ENCODE measurements at regions not wholly inside any gene's neighbourhood (a gene's known extent, or its start where the extent isn't known, plus 50 kb on each side); places are given as distances from the start of the nearest gene placed in this dataset.
"Not testable (repeated sequence)": the region's sequence is repeated elsewhere in the genome, so short reads cannot be mapped to it uniquely, and the experiment has no call there.

DNA sequence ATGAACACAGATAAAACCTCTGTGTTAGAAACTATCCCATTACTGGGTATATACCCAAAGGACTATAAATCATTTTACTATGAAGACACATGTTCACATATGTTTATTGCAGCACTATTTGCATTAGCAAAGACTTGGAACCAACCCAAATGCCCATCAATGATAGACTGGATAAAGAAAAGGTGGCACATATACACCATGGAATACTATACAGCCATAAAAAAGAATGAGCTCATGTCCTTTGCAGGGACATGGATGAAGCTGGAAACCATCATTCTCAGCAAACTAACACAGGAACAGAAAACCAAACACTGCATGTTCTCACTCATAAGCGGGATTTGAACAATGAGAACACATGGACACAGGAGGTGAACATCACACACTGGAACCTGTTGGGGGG, 58.9 kb upstream of the BMAL1 start:
- H3K79me2 ChIP-seq (ENCODE audit: control insufficient read depth, insufficient read depth, low read length, poor library complexity); H3K36me3 ChIP-seq (ENCODE audit: control insufficient read depth in 1 of 2, insufficient read depth in 2 of 2, low read length in 2 of 2); H2AFZ ChIP-seq (ENCODE audit: insufficient read depth, low read length, poor library complexity); H3K9me3 ChIP-seq (ENCODE audit: insufficient read depth, low read depth, low read length); H3K27ac ChIP-seq (ENCODE audit: low read depth, low read length); DNase-seq; H3K4me3 ChIP-seq (ENCODE audit: low read depth, low read length); H3K9ac ChIP-seq (ENCODE audit: low read length); H3K4me2 ChIP-seq (ENCODE audit: low read length); H2BK5ac ChIP-seq (ENCODE audit: low read depth, low read length, poor library complexity); H4K91ac ChIP-seq (ENCODE audit: low read depth, low read length); H3K18ac ChIP-seq (ENCODE audit: low read length); H3K27me3 ChIP-seq (ENCODE audit: insufficient read depth, low read length); H3K14ac ChIP-seq (ENCODE audit: low read length); H4K12ac ChIP-seq (ENCODE audit: low read depth, low read length); H3K4ac ChIP-seq (ENCODE audit: low read depth, low read length); H2BK120ac ChIP-seq (ENCODE audit: insufficient read depth, low read length, poor library complexity); H4K8ac ChIP-seq (ENCODE audit: low read depth, low read length); H3K23ac ChIP-seq (ENCODE audit: low read length): not testable (repeated sequence)
- no CpG with 5 or more reads among the region's 1 CpG for WGBS (ENCODE audit: extremely low coverage, insufficient coverage, insufficient read length)
- Histone ChIP-seq H2BK12ac (ENCODE audit: low read length) (peak overlapping the region; percentile 63), H2AK5ac (ENCODE audit: low read length) (peak overlapping the region; percentile 57), H3K79me1 (ENCODE audit: low read length) (peaks cover 60% of the 10 kb centered on the region), H3K4me1 (ENCODE audit: control insufficient read depth in 1 of 2, insufficient read depth in 2 of 2, low read length in 2 of 2) (peaks cover 22 to 39% of the 10 kb centered on the region in 2 experiments)

DNA sequence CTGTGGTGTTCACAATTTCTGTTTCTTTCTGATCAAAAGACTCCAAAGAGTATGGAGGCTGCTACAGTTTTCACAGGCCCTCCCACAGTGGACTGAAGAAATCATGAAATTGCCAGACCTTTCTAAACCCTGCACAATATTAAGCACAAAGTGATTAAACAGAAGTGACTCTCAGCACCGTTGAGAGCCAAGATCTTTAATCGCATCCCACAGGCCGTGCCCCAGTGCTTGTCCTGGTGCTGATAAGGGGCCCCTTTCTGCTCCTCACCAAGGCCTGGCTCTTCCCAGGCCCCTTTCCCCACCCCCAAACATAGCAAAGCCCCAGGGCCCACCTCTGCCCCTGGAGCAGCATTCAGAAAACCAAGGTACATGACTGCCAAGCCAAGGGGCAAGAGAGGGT, 57.4 kb upstream of the BMAL1 start:
- Histone ChIP-seq H4K12ac (ENCODE audit: low read depth, low read length) (no peak overlapping the region), H3K79me2 (ENCODE audit: control insufficient read depth, insufficient read depth, low read length, poor library complexity) (peaks cover 2% of the 10 kb centered on the region), H3K23ac (ENCODE audit: low read length) (no peak overlapping the region), H2AFZ (ENCODE audit: insufficient read depth, low read length, poor library complexity) (peak overlapping the region; percentile 55), H2BK120ac (ENCODE audit: insufficient read depth, low read length, poor library complexity) (peak overlapping the region; percentile 95), H2BK12ac (ENCODE audit: low read length) (peak overlapping the region; percentile 76), H3K4ac (ENCODE audit: low read depth, low read length) (peak overlapping the region; percentile 24), H3K9me3 (ENCODE audit: insufficient read depth, low read depth, low read length) (no peaks in the 10 kb centered on the region), H4K8ac (ENCODE audit: low read depth, low read length) (peak overlapping the region; percentile 80), H3K27me3 (ENCODE audit: insufficient read depth, low read length) (no peaks in the 10 kb centered on the region), H4K91ac (ENCODE audit: low read depth, low read length) (peak overlapping the region; percentile 96), H3K18ac (ENCODE audit: low read length) (peak overlapping the region; percentile 82), H3K14ac (ENCODE audit: low read length) (peak overlapping the region; percentile 77), H3K27ac (ENCODE audit: low read depth, low read length) (peak overlapping the region; percentile 35), H3K36me3 (ENCODE audit: control insufficient read depth in 1 of 2, insufficient read depth in 2 of 2, low read length in 2 of 2) (no peaks in the 10 kb centered on the region), H3K4me1 (ENCODE audit: control insufficient read depth in 1 of 2, insufficient read depth in 2 of 2, low read length in 2 of 2) (peaks cover 21 to 33% of the 10 kb centered on the region in 2 experiments), H3K4me3 (ENCODE audit: low read depth, low read length) (no peak overlapping the region), H2BK5ac (ENCODE audit: low read depth, low read length, poor library complexity) (peak overlapping the region; percentile 77), H3K79me1 (ENCODE audit: low read length) (peaks cover 56% of the 10 kb centered on the region), H2AK5ac (ENCODE audit: low read length) (peak overlapping the region; percentile 78), H3K9ac (ENCODE audit: low read length) (no peak overlapping the region), H3K4me2 (ENCODE audit: low read length) (no peak overlapping the region)
- DNase-seq = no peak
- no CpG with 5 or more reads among the region's 3 CpGs for WGBS (ENCODE audit: extremely low coverage, insufficient coverage, insufficient read length)

DNA sequence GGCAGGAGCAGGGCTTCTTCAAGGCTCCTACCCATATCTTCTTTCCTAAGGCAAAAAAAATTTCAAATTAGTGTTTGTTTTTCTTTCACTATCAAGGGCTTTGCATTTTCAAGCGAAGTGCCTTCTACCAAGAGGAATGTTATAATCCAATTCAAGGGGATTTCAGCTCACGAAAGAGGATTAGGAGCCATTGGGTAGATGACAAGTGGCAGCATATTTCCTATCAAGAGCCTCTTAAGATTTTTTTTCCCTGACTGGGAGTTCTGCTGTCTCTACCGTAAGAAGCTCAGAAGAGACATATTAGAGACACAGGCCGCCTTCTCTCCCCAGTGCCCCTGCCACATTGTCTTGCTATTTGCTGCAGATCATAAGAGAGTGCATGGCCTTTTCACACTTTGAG, 55.9 kb upstream of the BMAL1 start:
- WGBS (ENCODE audit: extremely low coverage, insufficient coverage, insufficient read length) = no CpG with 5 or more reads among the region's 4 CpGs
- peak overlapping the region; percentile 59 for H4K8ac ChIP-seq (ENCODE audit: low read depth, low read length)
- H4K12ac ChIP-seq (ENCODE audit: low read depth, low read length) = no peak overlapping the region
- peak overlapping the region; percentile 88 for H4K91ac ChIP-seq (ENCODE audit: low read depth, low read length)
- H3K9me3 ChIP-seq (ENCODE audit: insufficient read depth, low read depth, low read length) = no peaks in the 10 kb centered on the region
- H3K9ac ChIP-seq (ENCODE audit: low read length) = no peak overlapping the region
- H3K23ac ChIP-seq (ENCODE audit: low read length) = no peak overlapping the region
- H3K79me2 ChIP-seq (ENCODE audit: control insufficient read depth, insufficient read depth, low read length, poor library complexity) = peaks cover 2% of the 10 kb centered on the region
- peak overlapping the region; percentile 82 for H3K14ac ChIP-seq (ENCODE audit: low read length)
- peak overlapping the region; percentile 88 for H3K27ac ChIP-seq (ENCODE audit: low read depth, low read length)
- peak overlapping the region; percentile 77 for H3K18ac ChIP-seq (ENCODE audit: low read length)
- H2AK5ac ChIP-seq (ENCODE audit: low read length) = peak overlapping the region; percentile 80
- no peak overlapping the region for H2AFZ ChIP-seq (ENCODE audit: insufficient read depth, low read length, poor library complexity)
- peaks cover 22 to 25% of the 10 kb centered on the region in 2 experiments for H3K4me1 ChIP-seq (ENCODE audit: control insufficient read depth in 1 of 2, insufficient read depth in 2 of 2, low read length in 2 of 2)
- H3K4ac ChIP-seq (ENCODE audit: low read depth, low read length) = peak overlapping the region; percentile 21
- no peak for DNase-seq
- H3K27me3 ChIP-seq (ENCODE audit: insufficient read depth, low read length) = no peaks in the 10 kb centered on the region
- H3K4me2 ChIP-seq (ENCODE audit: low read length) = no peak overlapping the region
- H2BK120ac ChIP-seq (ENCODE audit: insufficient read depth, low read length, poor library complexity) = peak overlapping the region; percentile 91
- H3K4me3 ChIP-seq (ENCODE audit: low read depth, low read length) = no peak overlapping the region
- peaks cover 54% of the 10 kb centered on the region for H3K79me1 ChIP-seq (ENCODE audit: low read length)
- H2BK5ac ChIP-seq (ENCODE audit: low read depth, low read length, poor library complexity) = peak overlapping the region; percentile 71
- peak overlapping the region; percentile 67 for H2BK12ac ChIP-seq (ENCODE audit: low read length)
- H3K36me3 ChIP-seq (ENCODE audit: control insufficient read depth in 1 of 2, insufficient read depth in 2 of 2, low read length in 2 of 2) = no peaks in the 10 kb centered on the region

DNA sequence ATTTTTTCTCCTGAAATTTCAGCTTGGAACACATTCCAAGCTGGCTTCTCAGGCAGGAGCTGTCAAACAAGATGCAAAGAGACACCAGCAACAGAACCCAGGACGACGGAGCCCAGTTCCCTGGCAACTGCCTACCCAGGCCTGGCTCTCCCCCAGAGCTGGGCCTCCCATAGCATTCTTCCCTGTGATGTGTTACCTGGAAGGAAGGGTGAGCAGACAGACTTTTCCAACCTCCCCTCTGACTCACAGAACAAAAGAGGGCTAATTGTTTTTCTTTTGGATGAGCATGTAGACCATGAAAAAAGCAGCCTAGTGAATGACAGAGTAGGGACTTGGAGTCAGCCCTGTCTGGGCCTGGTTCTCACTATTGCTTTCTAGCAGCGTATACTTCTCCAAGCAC, 55.3 kb upstream of the BMAL1 start:
- WGBS (ENCODE audit: extremely low coverage, insufficient coverage, insufficient read length) = no CpG with 5 or more reads among the region's 3 CpGs
- H3K27ac ChIP-seq (ENCODE audit: low read depth, low read length) = peak overlapping the region; percentile 88

More for the DNA sequence above, 55.3 kb upstream of the BMAL1 start:
- H4K8ac ChIP-seq (ENCODE audit: low read depth, low read length) = no peak overlapping the region
- H3K9me3 ChIP-seq (ENCODE audit: insufficient read depth, low read depth, low read length) = no peaks in the 10 kb centered on the region
- no peak overlapping the region for H4K12ac ChIP-seq (ENCODE audit: low read depth, low read length)
- H3K18ac ChIP-seq (ENCODE audit: low read length) = no peak overlapping the region
- no peak overlapping the region for H3K14ac ChIP-seq (ENCODE audit: low read length)
- H3K4me2 ChIP-seq (ENCODE audit: low read length) = no peak overlapping the region
- peak overlapping the region; percentile 84 for H4K91ac ChIP-seq (ENCODE audit: low read depth, low read length)
- H3K4me1 ChIP-seq (ENCODE audit: control insufficient read depth in 1 of 2, insufficient read depth in 2 of 2, low read length in 2 of 2) = peaks cover 19 to 22% of the 10 kb centered on the region in 2 experiments
- H3K27me3 ChIP-seq (ENCODE audit: insufficient read depth, low read length) = no peaks in the 10 kb centered on the region
- H3K4ac ChIP-seq (ENCODE audit: low read depth, low read length) = no peak overlapping the region
- no peak overlapping the region for H3K9ac ChIP-seq (ENCODE audit: low read length)
- H3K23ac ChIP-seq (ENCODE audit: low read length) = no peak overlapping the region
- no peak overlapping the region for H2AK5ac ChIP-seq (ENCODE audit: low read length)
- H2BK5ac ChIP-seq (ENCODE audit: low read depth, low read length, poor library complexity) = peak overlapping the region; percentile 71
- no peak overlapping the region for H2BK120ac ChIP-seq (ENCODE audit: insufficient read depth, low read length, poor library complexity)
- H3K36me3 ChIP-seq (ENCODE audit: control insufficient read depth in 1 of 2, insufficient read depth in 2 of 2, low read length in 2 of 2) = no peaks in the 10 kb centered on the region
- DNase-seq = no peak
- no peak overlapping the region for H2AFZ ChIP-seq (ENCODE audit: insufficient read depth, low read length, poor library complexity)
- H3K79me2 ChIP-seq (ENCODE audit: control insufficient read depth, insufficient read depth, low read length, poor library complexity) = peaks cover 2% of the 10 kb centered on the region
- no peak overlapping the region for H3K4me3 ChIP-seq (ENCODE audit: low read depth, low read length)
- H3K79me1 ChIP-seq (ENCODE audit: low read length) = peaks cover 49% of the 10 kb centered on the region
- H2BK12ac ChIP-seq (ENCODE audit: low read length) = no peak overlapping the region
